ENCODE measurements at regions not wholly inside any gene's neighbourhood (a gene's known extent, or its start where the extent isn't known, plus 50 kb on each side); places are given as distances from the start of the nearest gene placed in this dataset.

DNA sequence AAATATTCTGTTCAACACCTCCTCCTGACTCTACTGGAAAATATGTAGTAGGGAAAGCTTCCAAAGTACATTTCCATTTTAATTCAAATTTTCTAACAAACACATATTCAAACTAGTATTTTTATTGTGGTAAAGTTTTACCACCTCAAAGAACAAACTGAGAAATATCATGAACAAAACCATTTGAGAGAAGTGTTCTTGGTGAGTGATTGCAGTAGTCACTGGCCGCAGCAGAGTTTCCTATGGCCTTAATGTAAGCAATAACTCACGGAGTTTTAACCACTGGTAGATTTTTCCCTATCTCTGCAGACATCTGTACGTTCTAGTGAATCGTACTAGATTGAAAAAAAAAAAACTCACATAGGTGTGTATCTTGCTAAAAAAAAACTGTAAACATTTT lies 487.0 kb upstream of the FZD8 start:
- TF ChIP-seq, protein P1, sequence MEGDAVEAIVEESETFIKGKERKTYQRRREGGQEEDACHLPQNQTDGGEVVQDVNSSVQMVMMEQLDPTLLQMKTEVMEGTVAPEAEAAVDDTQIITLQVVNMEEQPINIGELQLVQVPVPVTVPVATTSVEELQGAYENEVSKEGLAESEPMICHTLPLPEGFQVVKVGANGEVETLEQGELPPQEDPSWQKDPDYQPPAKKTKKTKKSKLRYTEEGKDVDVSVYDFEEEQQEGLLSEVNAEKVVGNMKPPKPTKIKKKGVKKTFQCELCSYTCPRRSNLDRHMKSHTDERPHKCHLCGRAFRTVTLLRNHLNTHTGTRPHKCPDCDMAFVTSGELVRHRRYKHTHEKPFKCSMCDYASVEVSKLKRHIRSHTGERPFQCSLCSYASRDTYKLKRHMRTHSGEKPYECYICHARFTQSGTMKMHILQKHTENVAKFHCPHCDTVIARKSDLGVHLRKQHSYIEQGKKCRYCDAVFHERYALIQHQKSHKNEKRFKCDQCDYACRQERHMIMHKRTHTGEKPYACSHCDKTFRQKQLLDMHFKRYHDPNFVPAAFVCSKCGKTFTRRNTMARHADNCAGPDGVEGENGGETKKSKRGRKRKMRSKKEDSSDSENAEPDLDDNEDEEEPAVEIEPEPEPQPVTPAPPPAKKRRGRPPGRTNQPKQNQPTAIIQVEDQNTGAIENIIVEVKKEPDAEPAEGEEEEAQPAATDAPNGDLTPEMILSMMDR (IDR thresholded peaks at IDR 0.05; ENCODE audit: extremely low read depth in 1 of 2, insufficient read depth in 1 of 2, low read depth in 1 of 2, low read length in 2 of 2), result no peak
- no peak for TF ChIP-seq POLR2A (IDR thresholded peaks at IDR 0.05; ENCODE audit: low read depth, low read length)
- no peak for TF ChIP-seq POLR2AphosphoS5 (IDR thresholded peaks at IDR 0.05; ENCODE audit: insufficient read depth, low read depth, low read length)
- TF ChIP-seq, protein P2, sequence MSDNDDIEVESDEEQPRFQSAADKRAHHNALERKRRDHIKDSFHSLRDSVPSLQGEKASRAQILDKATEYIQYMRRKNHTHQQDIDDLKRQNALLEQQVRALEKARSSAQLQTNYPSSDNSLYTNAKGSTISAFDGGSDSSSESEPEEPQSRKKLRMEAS (IDR thresholded peaks at IDR 0.05; ENCODE audit: insufficient read depth, insufficient read length), result no peak

Measured in endothelial cell of umbilical vein (primary cell).